SK-N-MC (cell line): ENCODE measurements at regions not wholly inside any gene's neighbourhood (a gene's known extent, or its start where the extent isn't known, plus 50 kb on each side); places are given as distances from the start of the nearest gene placed in this dataset.

ENCODE experiments used
- EZH2 ChIP-seq: fragments of 200-600 bp; sonication (generic); IDR thresholded peaks from one replicate; pipeline ENCODE4 v1.6.1; 2017; ENCODE audit warnings: antibody characterized with exemption
- FOXP2 ChIP-seq: optimal IDR thresholded peaks from 2 replicates; pipeline ENCODE3; 2011; ENCODE audit warnings: mild to moderate bottlenecking, moderate library complexity; ENCODE audit not compliant: insufficient read depth; ENCODE audit errors: extremely low read length, control extremely low read depth
- POLR2AphosphoS5 ChIP-seq: IDR thresholded peaks from 2 replicates; pipeline ENCODE4 v1.6.1; 2012; ENCODE audit warnings: mild to moderate bottlenecking, low read depth, low read length, borderline replicate concordance

GRCh38 chr2:31694444-31694843 is 113.7 kb upstream of the SRD5A2 start:
- no peak for TF ChIP-seq EZH2
- no peak for TF ChIP-seq POLR2AphosphoS5
- no peak for TF ChIP-seq FOXP2
